GM21526 (cell line): ENCODE measurements at regions not wholly inside any gene's neighbourhood (a gene's known extent, or its start where the extent isn't known, plus 50 kb on each side); places are given as distances from the start of the nearest gene placed in this dataset.

Experiments used
- ATAC-seq: cut with Tn5 transposase; IDR thresholded peaks from one replicate; pipeline ENCODE4 v1.9.1; 2021; ENCODE audit warnings: moderate library complexity; ENCODE audit not compliant: unreplicated experiment, low FRiP score

- ATAC-seq: no peak
Measured at GRCh38 chr13:50299546-50300249, 284.5 kb downstream of the KCNRG start.

GRCh38 chr13:50303963-50304721 lies 288.9 kb downstream of the KCNRG start:
- no peak for ATAC-seq

GRCh38 chr13:50306156-50306555 lies 290.9 kb downstream of the KCNRG start:
- no peak for ATAC-seq

- no peak for ATAC-seq
Measured at GRCh38 chr13:50309318-50309717, 294.1 kb downstream of the KCNRG start.

- no peak for ATAC-seq
Measured at GRCh38 chr13:50309882-50310594, 294.8 kb downstream of the KCNRG start.

GRCh38 chr13:50310734-50311133 lies 295.5 kb downstream of the KCNRG start:
- ATAC-seq: no peak

- ATAC-seq: no peak
Measured at GRCh38 chr13:50318887-50319286, 303.6 kb downstream of the KCNRG start.

- ATAC-seq: no peak
Measured at GRCh38 chr13:50319635-50320255, 304.5 kb downstream of the KCNRG start.

GRCh38 chr13:50320271-50320862 lies 305.1 kb downstream of the KCNRG start:
- ATAC-seq: no peak

GRCh38 chr13:50322006-50322405 lies 306.8 kb downstream of the KCNRG start:
- ATAC-seq: no peak

- ATAC-seq: no peak
Measured at GRCh38 chr13:50323440-50324065, 308.3 kb downstream of the KCNRG start.

- ATAC-seq: no peak
Measured at GRCh38 chr13:50326271-50326670, 311.0 kb downstream of the KCNRG start.

GRCh38 chr13:50326811-50327210 lies 311.6 kb downstream of the KCNRG start:
- no peak for ATAC-seq

GRCh38 chr13:50334115-50334778 lies 319.0 kb downstream of the KCNRG start:
- no peak for ATAC-seq

GRCh38 chr13:50334944-50335343 lies 319.7 kb downstream of the KCNRG start:
- ATAC-seq: no peak

- ATAC-seq: no peak
Measured at GRCh38 chr13:50339271-50339670, 324.0 kb downstream of the KCNRG start.

- ATAC-seq: no peak
Measured at GRCh38 chr13:50340146-50340545, 324.9 kb downstream of the KCNRG start.

GRCh38 chr13:50340551-50341287 lies 325.5 kb downstream of the KCNRG start:
- no peak for ATAC-seq

GRCh38 chr13:50341526-50341925 lies 326.3 kb downstream of the KCNRG start:
- ATAC-seq: no peak
